ENCODE measurements at regions not wholly inside any gene's neighbourhood (a gene's known extent, or its start where the extent isn't known, plus 50 kb on each side); places are given as distances from the start of the nearest gene placed in this dataset.

DNA sequence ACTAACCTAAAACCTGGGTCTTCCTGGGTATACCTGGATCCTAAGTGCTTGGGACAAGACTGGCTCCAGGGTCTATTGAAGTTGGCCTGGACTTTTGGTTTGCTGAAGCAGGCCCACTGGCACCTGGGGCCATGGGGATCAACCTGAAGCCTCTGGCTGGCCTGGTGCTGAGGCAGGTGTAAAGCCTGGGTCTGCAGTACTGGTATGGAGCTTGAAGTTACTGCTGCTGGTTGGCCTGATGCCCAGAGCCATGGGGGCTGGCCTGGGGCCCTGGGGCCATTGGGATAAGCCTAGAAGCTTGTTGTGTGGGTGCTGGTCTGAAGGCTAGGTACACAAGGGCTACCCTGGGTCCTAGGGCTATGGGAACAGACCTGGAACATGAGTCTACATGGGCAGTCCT is 743.2 kb upstream of the GRIA3 start:
- Histone ChIP-seq H3K4me3 (replicated peaks in 1 of 3; ENCODE audit: low read depth in 2 of 3, low read length in 3 of 3) (no peak overlapping the region), H3K36me3 (replicated peaks in 1 of 2; ENCODE audit: control insufficient read depth in 1 of 2, insufficient read depth in 2 of 2, low read length in 2 of 2) (no peaks in the 10 kb centered on the region), H4K20me1 (ENCODE audit: insufficient read depth, low read length) (no peaks in the 10 kb centered on the region), H3K9me3 (replicated peaks in 1 of 2; ENCODE audit: control insufficient read depth in 1 of 2, insufficient read depth in 1 of 2, low read length in 2 of 2) (peaks cover 26 to 31% of the 10 kb centered on the region in 2 donors), H3K79me2 (ENCODE audit: insufficient read depth, low read length) (no peaks in the 10 kb centered on the region), H3K4me1 (ENCODE audit: control insufficient read depth in 1 of 2, insufficient read depth in 2 of 2, low read length in 2 of 2) (no peaks in the 10 kb centered on the region), H2AFZ (ENCODE audit: insufficient read depth, low read depth, low read length, poor library complexity, severe bottlenecking) (no peak overlapping the region), H3K27ac (ENCODE audit: low read depth in 1 of 2, low read length in 2 of 2) (no peak overlapping the region), H3K4me2 (replicated peaks; ENCODE audit: extremely low read depth, low read length, poor library complexity, severe bottlenecking) (no peak overlapping the region), H3K27me3 (ENCODE audit: control insufficient read depth in 2 of 2, insufficient read depth in 2 of 2, low read length in 2 of 2) (no peaks in the 10 kb centered on the region), H3K9ac (ENCODE audit: insufficient read depth, low read length, poor library complexity, severe bottlenecking) (no peak overlapping the region)
- intact Hi-C loops (cut with micrococcal nuclease) = no loop called here
- Mint-ChIP-seq H3K27ac (no peak overlapping the region), H3K4me1 (no peaks in the 10 kb centered on the region), H3K27me3 (ENCODE audit: low read depth in 3 of 3) (no peaks in the 10 kb centered on the region), H3K36me3 (no peaks in the 10 kb centered on the region), H3K9me3 (peaks cover 4 to 13% (median 7%) of the 10 kb centered on the region in 7 donors), H3K4me3 (no peak overlapping the region)
- no peak for DNase-seq
- TF ChIP-seq, protein P1, sequence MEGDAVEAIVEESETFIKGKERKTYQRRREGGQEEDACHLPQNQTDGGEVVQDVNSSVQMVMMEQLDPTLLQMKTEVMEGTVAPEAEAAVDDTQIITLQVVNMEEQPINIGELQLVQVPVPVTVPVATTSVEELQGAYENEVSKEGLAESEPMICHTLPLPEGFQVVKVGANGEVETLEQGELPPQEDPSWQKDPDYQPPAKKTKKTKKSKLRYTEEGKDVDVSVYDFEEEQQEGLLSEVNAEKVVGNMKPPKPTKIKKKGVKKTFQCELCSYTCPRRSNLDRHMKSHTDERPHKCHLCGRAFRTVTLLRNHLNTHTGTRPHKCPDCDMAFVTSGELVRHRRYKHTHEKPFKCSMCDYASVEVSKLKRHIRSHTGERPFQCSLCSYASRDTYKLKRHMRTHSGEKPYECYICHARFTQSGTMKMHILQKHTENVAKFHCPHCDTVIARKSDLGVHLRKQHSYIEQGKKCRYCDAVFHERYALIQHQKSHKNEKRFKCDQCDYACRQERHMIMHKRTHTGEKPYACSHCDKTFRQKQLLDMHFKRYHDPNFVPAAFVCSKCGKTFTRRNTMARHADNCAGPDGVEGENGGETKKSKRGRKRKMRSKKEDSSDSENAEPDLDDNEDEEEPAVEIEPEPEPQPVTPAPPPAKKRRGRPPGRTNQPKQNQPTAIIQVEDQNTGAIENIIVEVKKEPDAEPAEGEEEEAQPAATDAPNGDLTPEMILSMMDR (IDR thresholded peaks at IDR 0.05) = no peak

DNA sequence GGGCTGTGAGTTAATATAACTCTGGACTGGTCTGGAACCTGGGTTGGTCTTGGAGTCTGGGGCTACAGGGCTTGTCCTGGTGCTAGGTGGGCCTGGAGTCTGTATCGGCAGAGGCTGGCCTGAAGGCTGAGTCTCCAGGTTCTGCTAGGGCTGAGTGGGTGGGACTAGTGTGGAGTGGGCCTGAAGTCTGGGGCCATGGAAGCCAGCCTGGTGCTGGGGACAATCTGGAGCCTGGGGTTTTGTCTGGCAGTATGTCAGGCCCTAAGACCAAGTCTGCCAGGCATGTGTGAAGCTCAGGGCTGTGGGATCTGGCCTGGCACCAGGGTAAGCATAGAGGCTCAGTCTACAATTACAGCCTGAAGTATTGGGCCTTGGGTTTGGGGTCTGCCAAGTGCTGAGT is 742.6 kb upstream of the GRIA3 start:
- no peaks in the 10 kb centered on the region for H4K20me1 ChIP-seq (ENCODE audit: insufficient read depth, low read length)
- H3K9me3 ChIP-seq (replicated peaks in 1 of 2; ENCODE audit: control insufficient read depth in 1 of 2, insufficient read depth in 1 of 2, low read length in 2 of 2) = peaks cover 26 to 36% of the 10 kb centered on the region in 2 donors
- TF ChIP-seq, protein P1 (IDR thresholded peaks at IDR 0.05) = no peak
- H3K36me3 ChIP-seq (replicated peaks in 1 of 2; ENCODE audit: control insufficient read depth in 1 of 2, insufficient read depth in 2 of 2, low read length in 2 of 2) = no peaks in the 10 kb centered on the region
- no peak overlapping the region for H3K9ac ChIP-seq (ENCODE audit: insufficient read depth, low read length, poor library complexity, severe bottlenecking)
- H3K4me1 ChIP-seq (ENCODE audit: control insufficient read depth in 1 of 2, insufficient read depth in 2 of 2, low read length in 2 of 2) = no peaks in the 10 kb centered on the region
- no peaks in the 10 kb centered on the region for H3K79me2 ChIP-seq (ENCODE audit: insufficient read depth, low read length)
- no peaks in the 10 kb centered on the region for H3K27me3 ChIP-seq (ENCODE audit: control insufficient read depth in 2 of 2, insufficient read depth in 2 of 2, low read length in 2 of 2)
- Mint-ChIP-seq H3K27ac (no peak overlapping the region), H3K36me3 (no peaks in the 10 kb centered on the region), H3K4me1 (no peaks in the 10 kb centered on the region), H3K27me3 (ENCODE audit: low read depth in 3 of 3) (no peaks in the 10 kb centered on the region), H3K9me3 (peaks cover 4 to 16% (median 8%) of the 10 kb centered on the region in 7 donors), H3K4me3 (no peak overlapping the region)
- intact Hi-C loops (cut with micrococcal nuclease) = no loop called here
- no peak for DNase-seq
- no peak overlapping the region for H3K4me2 ChIP-seq (replicated peaks; ENCODE audit: extremely low read depth, low read length, poor library complexity, severe bottlenecking)
- no CpG with 5 or more reads among the region's 1 CpG for WGBS (ENCODE audit: insufficient coverage)
- H2AFZ ChIP-seq (ENCODE audit: insufficient read depth, low read depth, low read length, poor library complexity, severe bottlenecking) = no peak overlapping the region
- no peak overlapping the region for H3K4me3 ChIP-seq (replicated peaks in 1 of 3; ENCODE audit: low read depth in 2 of 3, low read length in 3 of 3)
- no peak overlapping the region for H3K27ac ChIP-seq (ENCODE audit: low read depth in 1 of 2, low read length in 2 of 2)

Data from CD14-positive monocyte (primary cell).